ENCODE measurements at regions not wholly inside any gene's neighbourhood (a gene's known extent, or its start where the extent isn't known, plus 50 kb on each side); places are given as distances from the start of the nearest gene placed in this dataset.

GRCh38 chr14:29301571-29301970 is 535.0 kb downstream of the FOXG1 start:
- no peak for TF ChIP-seq HMGXB4 (CRISPR knock-in tag; IDR thresholded peaks at IDR 0.05)
- TF ChIP-seq PRRX2 (CRISPR knock-in tag; IDR thresholded peaks at IDR 0.05), result no peak
- TF ChIP-seq SP1 (CRISPR knock-in tag; conservative IDR thresholded peaks at IDR 0.05), result no peak
- no peak for TF ChIP-seq IRF1 (CRISPR knock-in tag; IDR thresholded peaks at IDR 0.05)
- no peak for TF ChIP-seq CTCF (IDR thresholded peaks at IDR 0.05)
- TF ChIP-seq USF2 (CRISPR knock-in tag; IDR thresholded peaks at IDR 0.05), result no peak

Measured in WTC11 (cell line).